ENCODE measurements at regions not wholly inside any gene's neighbourhood (a gene's known extent, or its start where the extent isn't known, plus 50 kb on each side); places are given as distances from the start of the nearest gene placed in this dataset.

- Mint-ChIP-seq H3K9me3 (no peaks in the 10 kb centered on the region), H3K36me3 (no peaks in the 10 kb centered on the region), H3K27ac (no peak overlapping the region)
- no peak for ATAC-seq
- DNase-seq (ENCODE audit: low spot score in 2 of 2) = no peak
These were observed 278.6 kb upstream of the ITM2A start for GRCh38 chrX:79645749-79646148.

DNA sequence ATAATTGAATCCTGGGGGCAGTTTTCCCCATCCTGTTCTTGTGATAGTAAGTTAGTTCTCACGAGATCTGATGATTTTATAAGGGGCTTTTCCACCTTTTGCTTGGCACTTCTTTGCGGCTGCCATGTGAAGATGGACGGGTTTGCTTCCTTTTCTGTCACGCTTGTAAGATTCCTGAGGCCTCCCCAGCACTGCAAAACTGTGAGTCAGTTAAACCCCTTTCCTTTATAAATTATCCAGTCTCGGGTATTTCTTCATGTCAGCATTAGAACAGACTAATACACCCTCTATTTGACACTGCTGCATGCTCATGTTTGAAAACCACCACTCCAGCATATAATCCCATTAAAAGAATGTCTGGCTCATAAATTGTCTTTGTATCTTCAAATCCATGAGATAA is 264.4 kb upstream of the ITM2A start:
- no peak overlapping the region for H3K27ac Mint-ChIP-seq
- no peak for DNase-seq (ENCODE audit: low spot score in 2 of 2)
- ATAC-seq = no peak
- no peaks in the 10 kb centered on the region for H3K36me3 Mint-ChIP-seq
- no peaks in the 10 kb centered on the region for H3K9me3 Mint-ChIP-seq

DNA sequence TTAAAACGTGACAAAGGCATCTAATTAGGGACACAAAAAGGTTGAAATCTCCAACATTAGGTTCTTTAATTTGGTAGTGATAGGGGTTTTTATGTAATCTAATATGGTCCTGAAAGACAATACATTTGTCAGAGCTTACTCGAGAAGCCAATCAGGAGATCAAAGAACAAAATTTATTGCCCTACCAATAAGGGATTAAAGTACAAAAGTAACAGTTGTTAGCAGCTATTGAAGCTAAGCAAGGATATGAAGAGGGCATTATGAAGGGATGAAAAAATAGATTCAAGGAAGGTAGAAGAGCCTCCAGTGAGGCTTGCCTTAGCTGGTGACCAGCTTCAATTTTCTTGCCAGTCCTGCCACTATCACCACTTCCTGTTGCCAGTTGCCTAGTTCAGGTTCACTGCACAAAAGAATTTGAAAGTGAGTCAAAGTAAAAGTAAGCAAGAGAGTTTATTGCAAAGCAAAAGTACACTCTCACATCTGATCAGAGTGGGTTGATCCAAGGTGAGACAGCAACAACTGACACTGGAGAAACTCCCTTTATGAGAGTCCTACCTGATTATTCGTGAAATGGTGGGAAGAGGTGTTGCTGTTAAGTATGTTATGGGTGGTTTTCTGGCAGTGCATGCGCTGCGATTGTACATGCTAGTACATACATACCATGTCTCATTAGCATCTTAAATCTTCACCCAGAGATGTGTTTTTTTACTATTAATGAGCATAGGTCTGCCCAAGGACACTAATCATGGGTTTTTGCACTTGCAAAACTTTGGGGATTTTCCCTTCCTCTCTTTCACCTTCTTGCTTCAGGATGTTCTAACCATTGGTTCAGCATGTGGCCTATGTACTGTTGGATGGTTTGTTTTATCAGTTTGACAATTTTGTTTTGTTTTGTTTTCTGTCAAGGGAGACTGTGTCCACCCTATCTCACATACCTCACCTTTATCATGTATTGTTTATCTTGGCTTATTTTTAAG is 263.2 kb upstream of the ITM2A start:
- DNase-seq (ENCODE audit: low spot score in 2 of 2) (no peak), ATAC-seq (peak in 1 of 2 donors; percentile 30)
- Mint-ChIP-seq H3K9me3 (no peaks in the 10 kb centered on the region), H3K27ac (no peak overlapping the region), H3K36me3 (no peaks in the 10 kb centered on the region)

GRCh38 chrX:79623098-79623762 is 256.1 kb upstream of the ITM2A start:
- Mint-ChIP-seq H3K9me3 (no peaks in the 10 kb centered on the region), H3K27ac (no peak overlapping the region), H3K36me3 (no peaks in the 10 kb centered on the region)
- DNase-seq (ENCODE audit: low spot score in 2 of 2) = no peak
- no peak for ATAC-seq

GRCh38 chrX:79618280-79618679 is 251.1 kb upstream of the ITM2A start:
- no peak for ATAC-seq
- Mint-ChIP-seq H3K36me3 (no peaks in the 10 kb centered on the region), H3K9me3 (no peaks in the 10 kb centered on the region), H3K27ac (no peak overlapping the region)
- no peak for DNase-seq (ENCODE audit: low spot score in 2 of 2)

DNA sequence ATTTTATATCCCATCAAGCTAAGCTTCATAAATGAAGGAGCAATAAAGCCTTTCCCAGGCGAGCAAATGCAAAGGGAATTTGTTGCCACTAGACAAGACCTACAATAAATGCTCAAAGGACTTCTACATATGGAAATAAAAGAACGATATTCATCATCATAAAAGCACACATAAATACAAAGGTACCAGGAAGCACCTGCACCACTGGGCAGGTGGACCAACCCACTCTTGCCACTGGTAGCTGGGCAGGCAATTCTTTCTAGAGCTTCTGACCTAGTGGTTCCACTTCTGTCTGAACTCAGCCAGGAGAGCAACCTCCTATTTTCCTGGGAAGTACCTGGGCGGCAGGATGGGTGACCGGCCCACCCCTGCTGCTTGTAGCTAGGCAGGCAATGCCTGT is 237.2 kb upstream of the ITM2A start:
- no peak overlapping the region for H3K27ac Mint-ChIP-seq
- no peak for DNase-seq (ENCODE audit: low spot score in 2 of 2)
- H3K36me3 Mint-ChIP-seq = no peaks in the 10 kb centered on the region
- ATAC-seq = no peak
- H3K9me3 Mint-ChIP-seq = no peaks in the 10 kb centered on the region

- DNase-seq (ENCODE audit: low spot score in 2 of 2) = no peak
- no peak for ATAC-seq
- no peaks in the 10 kb centered on the region for H3K9me3 Mint-ChIP-seq
- H3K27ac Mint-ChIP-seq = no peak overlapping the region
- no peaks in the 10 kb centered on the region for H3K36me3 Mint-ChIP-seq
These were observed 234.4 kb upstream of the ITM2A start for GRCh38 chrX:79601341-79602131.

- Mint-ChIP-seq H3K9me3 (no peaks in the 10 kb centered on the region), H3K36me3 (no peaks in the 10 kb centered on the region), H3K27ac (no peak overlapping the region)
- no peak for ATAC-seq
- DNase-seq (ENCODE audit: low spot score in 2 of 2) = no peak
These were observed 225.1 kb upstream of the ITM2A start for GRCh38 chrX:79592259-79592658.

DNA sequence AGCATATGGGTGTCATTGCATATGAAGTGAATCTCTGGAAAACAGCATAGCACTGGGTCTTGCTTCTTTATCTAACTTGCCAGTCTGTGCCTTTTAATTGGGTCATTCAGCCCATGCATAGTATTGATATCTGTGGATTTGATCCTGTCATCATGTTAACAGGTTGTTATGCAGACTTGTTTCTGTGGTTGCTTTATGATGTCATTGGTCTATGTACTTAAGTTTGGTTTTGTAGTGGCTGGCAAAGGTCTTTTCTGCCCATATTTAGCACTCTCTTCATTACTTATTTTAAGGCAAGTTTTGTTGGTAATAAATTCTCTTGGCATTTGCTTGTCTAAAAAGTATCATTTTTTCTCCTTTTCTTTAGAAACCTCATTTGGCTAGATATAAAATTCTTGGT is 221.1 kb upstream of the ITM2A start:
- DNase-seq (ENCODE audit: low spot score in 2 of 2) (no peak), ATAC-seq (no peak)
- H3K27ac Mint-ChIP-seq = no peak overlapping the region
- no peaks in the 10 kb centered on the region for H3K36me3 Mint-ChIP-seq
- no peaks in the 10 kb centered on the region for H3K9me3 Mint-ChIP-seq

GRCh38 chrX:79573760-79574159 is 206.6 kb upstream of the ITM2A start:
- H3K27ac Mint-ChIP-seq = no peak overlapping the region
- H3K9me3 Mint-ChIP-seq = peaks cover 6% of the 10 kb centered on the region in 2 donors
- ATAC-seq (no peak), DNase-seq (ENCODE audit: low spot score in 2 of 2) (no peak)
- no peaks in the 10 kb centered on the region for H3K36me3 Mint-ChIP-seq

GRCh38 chrX:79572566-79572965 is 205.4 kb upstream of the ITM2A start:
- DNase-seq (ENCODE audit: low spot score in 2 of 2) (no peak), ATAC-seq (no peak)
- no peaks in the 10 kb centered on the region for H3K36me3 Mint-ChIP-seq
- H3K27ac Mint-ChIP-seq = no peak overlapping the region
- H3K9me3 Mint-ChIP-seq = peaks cover 7 to 8% of the 10 kb centered on the region in 2 donors

GRCh38 chrX:79570524-79571240 is 203.5 kb upstream of the ITM2A start:
- no peak for DNase-seq (ENCODE audit: low spot score in 2 of 2)
- ATAC-seq = no peak
- Mint-ChIP-seq H3K9me3 (peaks cover 7 to 8% of the 10 kb centered on the region in 2 donors), H3K27ac (no peak overlapping the region), H3K36me3 (no peaks in the 10 kb centered on the region)

DNA sequence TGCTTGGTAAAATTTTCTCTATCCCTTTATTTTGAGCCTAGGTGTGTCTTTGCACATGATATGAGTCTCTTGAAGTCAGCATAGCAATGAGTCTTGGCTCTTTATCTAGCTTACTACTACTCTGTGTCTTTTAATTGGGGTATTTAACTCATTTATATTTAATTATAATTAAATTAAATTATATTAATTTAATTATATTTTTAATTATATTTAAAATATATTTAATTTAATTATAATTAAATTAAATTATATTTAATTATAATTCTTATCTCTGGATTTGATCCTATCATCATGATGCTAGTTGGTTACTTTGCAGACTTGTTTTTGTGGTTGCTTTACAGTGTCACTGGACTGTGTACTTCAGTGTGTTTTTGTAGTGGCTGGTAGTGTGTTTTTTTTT is 201.2 kb upstream of the ITM2A start:
- Mint-ChIP-seq H3K9me3 (peaks cover 7 to 8% of the 10 kb centered on the region in 2 donors), H3K36me3 (no peaks in the 10 kb centered on the region), H3K27ac (no peak overlapping the region)
- ATAC-seq = no peak
- DNase-seq (ENCODE audit: low spot score in 2 of 2) = no peak

DNA sequence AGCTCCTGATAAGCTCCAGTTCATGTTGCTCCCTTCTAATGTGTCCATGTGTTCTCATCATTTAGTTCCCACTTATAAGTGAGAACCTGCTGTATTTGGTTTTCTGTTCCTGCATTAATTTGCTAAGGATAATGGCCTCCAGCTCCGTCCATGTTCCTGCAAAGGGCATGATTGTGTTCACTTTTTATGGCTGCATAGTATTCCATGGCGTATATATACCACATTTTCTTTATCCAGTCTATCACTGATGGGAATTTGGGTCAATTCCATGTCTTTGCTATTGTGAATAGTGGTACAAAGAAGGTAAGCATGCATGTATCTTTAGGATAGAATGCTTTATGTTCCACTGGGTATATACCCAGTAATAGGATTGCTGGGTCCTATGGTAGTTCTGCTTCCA is 197.2 kb upstream of the ITM2A start:
- peaks cover 6 to 8% of the 10 kb centered on the region in 2 donors for H3K9me3 Mint-ChIP-seq
- no peak overlapping the region for H3K27ac Mint-ChIP-seq
- no peak for ATAC-seq

DNA sequence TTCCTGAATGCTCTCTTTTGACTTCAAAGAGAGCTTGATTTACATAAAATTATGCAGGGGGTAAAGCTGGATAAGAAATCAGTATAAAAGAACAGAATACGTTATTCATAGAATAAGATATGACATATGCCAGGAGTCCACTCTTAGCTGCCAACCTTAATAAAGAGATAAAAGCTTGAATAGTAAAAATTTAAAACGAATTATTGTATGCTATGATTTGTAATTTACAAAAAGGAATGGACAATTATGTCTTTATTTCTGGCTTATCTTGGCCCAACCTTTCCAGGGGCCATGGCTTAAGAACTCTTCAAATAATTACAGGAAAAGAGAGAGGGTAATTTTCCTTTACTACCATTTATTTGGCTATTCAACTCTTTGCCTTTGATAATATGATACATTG is 192.2 kb upstream of the ITM2A start:
- Mint-ChIP-seq H3K27ac (no peak overlapping the region), H3K36me3 (no peaks in the 10 kb centered on the region), H3K9me3 (no peaks in the 10 kb centered on the region)
- DNase-seq (ENCODE audit: low spot score in 2 of 2) = no peak
- no peak for ATAC-seq

More for the DNA sequence above, 197.2 kb upstream of the ITM2A start:
- H3K36me3 Mint-ChIP-seq = no peaks in the 10 kb centered on the region
- no peak for DNase-seq (ENCODE audit: low spot score in 2 of 2)

DNA sequence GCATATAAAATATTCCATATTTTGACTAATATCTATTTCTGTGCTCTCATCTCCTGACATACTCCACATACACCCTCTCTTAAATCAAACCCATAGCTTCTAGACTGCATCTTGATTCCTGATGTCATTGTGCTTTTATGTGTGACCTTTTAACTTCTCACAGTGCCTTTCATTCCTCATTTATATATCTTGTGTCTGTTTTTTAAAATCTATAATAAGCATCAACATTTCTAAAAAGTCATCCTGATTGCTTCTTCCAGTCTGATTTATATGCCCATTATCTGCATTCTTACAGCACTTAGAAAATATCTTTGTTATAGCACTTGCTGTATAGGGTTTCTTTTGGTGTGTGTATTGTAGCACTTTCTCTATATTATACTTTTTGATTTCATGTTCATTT is 190.1 kb upstream of the ITM2A start:
- no peak overlapping the region for H3K27ac Mint-ChIP-seq
- H3K9me3 Mint-ChIP-seq = no peaks in the 10 kb centered on the region
- H3K36me3 Mint-ChIP-seq = no peaks in the 10 kb centered on the region
- no peak for ATAC-seq
- DNase-seq (ENCODE audit: low spot score in 2 of 2) = no peak
